Breast epithelium (tissue), 3 donors: ENCODE measurements at regions not wholly inside any gene's neighbourhood (a gene's known extent, or its start where the extent isn't known, plus 50 kb on each side); places are given as distances from the start of the nearest gene placed in this dataset.

Experiments
- CTCF ChIP-seq, 3 donors: fragments of 450-650 bp; IDR thresholded peaks; one replicate each; pipeline ENCODE4 v1.5.1; 2016 to 2017; ENCODE audit warnings: antibody characterized with exemption in 3 of 3, mild to moderate bottlenecking in 3 of 3, moderate library complexity in 3 of 3
- POLR2A ChIP-seq: fragments of 450-650 bp; IDR thresholded peaks from one replicate; pipeline ENCODE4 v1.6.1; 2016; ENCODE audit warnings: antibody characterized with exemption, mild to moderate bottlenecking, moderate library complexity
- POLR2AphosphoS5 ChIP-seq, 3 donors: sonication (generic); formaldehyde crosslinking; IDR thresholded peaks; one replicate each; pipeline ENCODE4 v1.6.1; 2017; ENCODE audit warnings: antibody characterized with exemption in 3 of 3

DNA sequence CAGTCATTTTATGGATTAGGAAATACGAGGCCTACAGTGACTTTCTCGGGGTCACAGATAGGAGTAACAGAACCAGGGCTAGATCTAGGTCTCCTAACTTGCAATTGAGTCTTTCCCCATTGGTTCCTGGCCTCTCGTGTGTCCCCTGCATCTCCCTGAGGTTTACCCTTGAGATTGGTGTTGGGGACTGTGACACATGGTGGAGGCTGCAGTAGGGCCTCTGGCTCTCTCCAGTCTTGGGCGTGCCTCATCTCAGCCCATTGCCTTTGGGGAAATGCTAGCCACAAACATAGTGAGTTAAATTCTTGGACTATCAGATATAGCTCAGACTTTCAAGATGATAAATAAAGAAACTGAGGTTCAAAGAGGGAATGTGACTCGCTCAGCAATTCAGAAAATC is 212.1 kb downstream of the KCNRG start:
- TF ChIP-seq CTCF (IDR thresholded peaks at IDR 0.05) (no peak), POLR2AphosphoS5 (IDR thresholded peaks at IDR 0.05) (no peak), POLR2A (no peak)
